Astrocyte of the cerebellum (primary cell): ENCODE measurements at regions not wholly inside any gene's neighbourhood (a gene's known extent, or its start where the extent isn't known, plus 50 kb on each side); places are given as distances from the start of the nearest gene placed in this dataset.

Experiments used
- DNase-seq: peaks from one replicate; pipeline ENCODE4 v3.0.0-alpha.2; 2011; ENCODE audit warnings: low read depth
- H3K4me3 ChIP-seq: 2 replicates; pipeline ENCODE4 v1.5.1; 2011; ENCODE audit warnings: mild to moderate bottlenecking, low read depth, low read length, moderate library complexity
- CTCF ChIP-seq: IDR thresholded peaks from 2 replicates; pipeline ENCODE4 v1.5.1; 2012; ENCODE audit warnings: low read length, low read depth, moderate library complexity, mild to moderate bottlenecking; ENCODE audit errors: missing control alignments
- in situ Hi-C: cut with HindIII; loops from 2 replicates; pipeline ENCODE4 v1.10.0; 2017; ENCODE audit warnings: low sequenced_read_pairs

DNA sequence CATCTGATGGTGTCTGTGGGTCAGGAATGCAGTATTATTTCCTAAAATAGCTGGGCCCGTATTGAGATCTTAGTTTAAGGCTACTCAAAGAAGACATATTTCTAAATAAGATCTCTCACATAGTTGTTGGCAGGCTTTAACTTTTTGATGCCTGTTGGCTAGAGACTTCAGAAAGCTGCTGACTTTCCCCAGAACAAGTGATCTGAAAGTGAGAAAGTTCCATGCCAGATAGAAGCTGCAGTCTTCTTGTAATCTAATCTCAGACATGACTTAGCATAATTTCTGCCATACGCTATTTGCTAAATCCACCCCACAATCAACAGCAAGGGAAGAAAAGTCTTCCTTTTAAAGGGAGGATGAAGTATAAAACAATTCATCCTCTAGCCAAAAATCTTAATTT lies 867.1 kb downstream of the IGSF11 start:
- DNase-seq: no peak
- in situ Hi-C loops: no loop called here
- H3K4me3 ChIP-seq: no peak overlapping the region
- no peak for TF ChIP-seq CTCF

DNA sequence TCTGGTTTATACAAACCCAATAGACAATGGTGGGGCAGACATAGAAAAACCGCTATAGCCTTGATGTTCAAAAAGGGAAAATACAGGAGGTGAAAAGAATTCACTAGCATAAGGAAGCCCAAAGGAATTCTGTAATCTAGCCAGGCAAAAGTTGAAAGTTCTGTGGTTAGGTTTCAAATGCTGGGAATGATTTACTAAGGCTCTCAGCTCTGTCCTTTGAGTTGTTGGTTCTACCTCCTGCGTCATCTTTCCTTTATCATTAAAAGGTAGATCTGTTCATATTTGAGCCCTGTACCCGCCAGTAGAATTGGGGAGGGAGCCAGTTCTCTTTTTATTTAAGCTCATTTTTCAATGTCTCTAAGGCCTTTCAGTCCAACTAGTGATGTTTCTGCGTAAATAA lies 866.5 kb downstream of the IGSF11 start:
- no peak for DNase-seq
- no peak overlapping the region for H3K4me3 ChIP-seq
- in situ Hi-C loops: no loop called here
- TF ChIP-seq CTCF: no peak

- in situ Hi-C loops: no loop called here
- DNase-seq: no peak
- no peak overlapping the region for H3K4me3 ChIP-seq
- TF ChIP-seq CTCF: no peak
Observed at GRCh38 chr3:118171236-118171852, 863.3 kb downstream of the IGSF11 start.

GRCh38 chr3:118180853-118181252 lies 853.8 kb downstream of the IGSF11 start:
- TF ChIP-seq CTCF: no peak
- H3K4me3 ChIP-seq: no peak overlapping the region
- in situ Hi-C loops: no loop called here
- no peak for DNase-seq

DNA sequence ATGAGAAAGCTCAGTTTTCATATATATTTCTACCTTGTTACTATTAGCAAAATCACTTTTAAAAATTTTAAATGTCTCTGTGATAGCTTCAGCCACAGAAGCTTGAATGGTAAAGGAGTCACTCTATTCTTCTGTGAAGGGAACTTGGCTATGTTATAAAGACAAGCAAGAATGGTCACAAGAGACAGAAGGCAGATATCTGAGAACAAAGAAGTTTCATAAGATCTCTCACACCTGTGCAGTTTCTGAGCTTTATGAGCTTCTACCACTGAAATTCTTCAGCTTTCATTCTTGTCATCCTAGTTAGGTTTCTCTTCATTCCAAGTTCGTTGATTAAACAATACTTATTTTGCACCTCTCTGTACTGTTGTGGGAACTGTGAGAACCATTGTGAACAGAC lies 853.4 kb downstream of the IGSF11 start:
- no peak for DNase-seq
- no peak overlapping the region for H3K4me3 ChIP-seq
- TF ChIP-seq CTCF: no peak
- in situ Hi-C loops: no loop called here

DNA sequence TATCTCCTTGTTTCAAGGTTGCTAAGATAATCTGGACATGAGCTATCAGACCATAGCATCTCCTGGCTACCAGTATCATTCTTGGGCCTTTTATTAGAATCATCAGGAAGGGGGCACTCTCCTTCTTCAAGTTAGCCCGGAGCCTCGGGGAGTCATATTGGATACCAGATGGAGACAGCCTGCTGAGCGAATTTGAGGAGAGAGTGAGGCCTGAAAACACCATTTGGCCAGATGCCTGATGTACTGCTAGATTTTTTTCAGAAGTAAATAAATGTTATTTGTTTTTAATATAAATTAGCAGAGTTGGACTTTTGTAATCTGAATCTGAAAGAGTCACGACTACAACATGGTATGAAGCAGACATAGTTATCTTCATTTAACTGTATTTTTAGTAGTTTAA lies 848.6 kb downstream of the IGSF11 start:
- TF ChIP-seq CTCF: no peak
- in situ Hi-C loops: no loop called here
- no peak for DNase-seq
- no peak overlapping the region for H3K4me3 ChIP-seq
